Fibroblast of lung (primary cell): ENCODE measurements at regions not wholly inside any gene's neighbourhood (a gene's known extent, or its start where the extent isn't known, plus 50 kb on each side); places are given as distances from the start of the nearest gene placed in this dataset.

Experiments used
- DNase-seq, 2 donors: peaks; one replicate each; pipeline versions ENCODE4 v3.0.0 to v3.0.0-alpha.2; 2010; ENCODE audit warnings: low read depth in 2 of 2
- H2AFZ ChIP-seq: 2 replicates; pipeline ENCODE4 v1.5.1; 2012; ENCODE audit warnings: low read length, control low read depth, inconsistent platforms
- H3K27ac ChIP-seq: 2 replicates; pipeline ENCODE4 v1.5.1; 2011; ENCODE audit warnings: low read length, control low read depth; ENCODE audit not compliant: insufficient read depth
- H3K27me3 ChIP-seq: 2 replicates; pipeline ENCODE4 v1.5.1; 2011; ENCODE audit warnings: mild to moderate bottlenecking, low read length; ENCODE audit not compliant: control insufficient read depth, insufficient read depth
- H3K36me3 ChIP-seq: 2 replicates; pipeline ENCODE4 v1.5.1; 2011; ENCODE audit warnings: low read length; ENCODE audit not compliant: control insufficient read depth, insufficient read depth
- H3K4me1 ChIP-seq: 2 replicates; pipeline ENCODE4 v1.5.1; 2011; ENCODE audit warnings: low read length; ENCODE audit not compliant: control insufficient read depth, insufficient read depth; ENCODE audit errors: extremely low read depth
- H3K4me2 ChIP-seq: 2 replicates; pipeline ENCODE4 v1.5.1; 2011; ENCODE audit warnings: low read length, control low read depth; ENCODE audit not compliant: insufficient read depth; ENCODE audit errors: extremely low read depth
- H3K4me3 ChIP-seq, 4 experiments: fragments of 200-600 bp in 1 of 4; sonication (generic) in 1 of 4; replicated peaks in 1 of 4; 2 replicates each; pipeline ENCODE4 v1.5.1; 2011 to 2016; ENCODE audit warnings: low read length in 4 of 4, low read depth in 3 of 4, mild to moderate bottlenecking in 3 of 4, control low read depth in 2 of 4, inconsistent platforms in 1 of 4, mixed read lengths in 1 of 4; ENCODE audit not compliant: insufficient read depth in 1 of 4; ENCODE audit errors: control extremely low read depth in 1 of 4
- H3K79me2 ChIP-seq: 2 replicates; pipeline ENCODE4 v1.5.1; 2012; ENCODE audit warnings: mild to moderate bottlenecking, low read length, inconsistent platforms; ENCODE audit not compliant: control insufficient read depth, insufficient read depth
- H3K9ac ChIP-seq: 2 replicates; pipeline ENCODE4 v1.5.1; 2011; ENCODE audit warnings: mild to moderate bottlenecking, low read length, control low read depth; ENCODE audit not compliant: insufficient read depth
- H3K9me3 ChIP-seq: 2 replicates; pipeline ENCODE4 v1.5.1; 2012; ENCODE audit warnings: low read depth, low read length; ENCODE audit not compliant: control insufficient read depth, insufficient read depth
- H4K20me1 ChIP-seq: 2 replicates; pipeline ENCODE4 v1.5.1; 2011; ENCODE audit warnings: low read length; ENCODE audit not compliant: control insufficient read depth, insufficient read depth; ENCODE audit errors: extremely low read depth
- EZH2 ChIP-seq: IDR thresholded peaks from 2 replicates; pipeline ENCODE4 v1.5.1; 2012; ENCODE audit warnings: low read length, control low read depth, mild to moderate bottlenecking; ENCODE audit errors: missing control alignments
- TF ChIP-seq, protein P1 (sequence below), 2 donors: IDR thresholded peaks in 1 of 2; conservative IDR thresholded peaks in 1 of 2; 1 replicate in 1 of 2; 2 replicates in 1 of 2; pipeline ENCODE4 v1.5.1; 2011 to 2012; ENCODE audit warnings: low read length in 2 of 2, control low read depth in 1 of 2, inconsistent platforms in 1 of 2, low read depth in 1 of 2, mild to moderate bottlenecking in 1 of 2

DNA sequence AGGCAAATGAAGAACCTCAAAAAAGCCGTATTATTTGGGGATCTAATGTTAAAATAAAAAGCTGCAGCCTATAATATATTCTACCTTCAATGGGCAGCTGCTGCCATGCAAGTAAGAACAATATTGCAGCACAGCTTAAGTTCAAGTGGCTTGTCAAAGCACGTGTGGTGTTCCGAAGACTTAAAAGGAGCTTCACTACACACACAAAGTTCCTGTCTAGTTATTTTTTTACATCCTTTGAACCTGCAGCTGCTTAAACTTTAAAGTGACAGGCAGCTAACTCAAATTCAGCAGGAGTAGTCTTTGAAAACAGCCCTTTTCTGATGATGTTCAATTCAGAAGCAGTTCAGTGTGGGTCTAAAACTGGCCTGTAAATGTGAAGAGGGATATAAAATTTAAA, 85.8 kb upstream of the XIRP2 start:
- H3K27me3 ChIP-seq, result no peaks in the 10 kb centered on the region
- no peak overlapping the region for H3K4me3 ChIP-seq
- DNase-seq, result no peak
- H3K4me2 ChIP-seq, result no peak overlapping the region
- no peaks in the 10 kb centered on the region for H3K4me1 ChIP-seq
- H2AFZ ChIP-seq, result no peak overlapping the region
- no peaks in the 10 kb centered on the region for H3K9me3 ChIP-seq
- no peaks in the 10 kb centered on the region for H3K79me2 ChIP-seq
- H3K27ac ChIP-seq, result no peak overlapping the region
- H3K9ac ChIP-seq, result no peak overlapping the region
- no peaks in the 10 kb centered on the region for H3K36me3 ChIP-seq
- H4K20me1 ChIP-seq, result no peaks in the 10 kb centered on the region
- TF ChIP-seq, protein P1, sequence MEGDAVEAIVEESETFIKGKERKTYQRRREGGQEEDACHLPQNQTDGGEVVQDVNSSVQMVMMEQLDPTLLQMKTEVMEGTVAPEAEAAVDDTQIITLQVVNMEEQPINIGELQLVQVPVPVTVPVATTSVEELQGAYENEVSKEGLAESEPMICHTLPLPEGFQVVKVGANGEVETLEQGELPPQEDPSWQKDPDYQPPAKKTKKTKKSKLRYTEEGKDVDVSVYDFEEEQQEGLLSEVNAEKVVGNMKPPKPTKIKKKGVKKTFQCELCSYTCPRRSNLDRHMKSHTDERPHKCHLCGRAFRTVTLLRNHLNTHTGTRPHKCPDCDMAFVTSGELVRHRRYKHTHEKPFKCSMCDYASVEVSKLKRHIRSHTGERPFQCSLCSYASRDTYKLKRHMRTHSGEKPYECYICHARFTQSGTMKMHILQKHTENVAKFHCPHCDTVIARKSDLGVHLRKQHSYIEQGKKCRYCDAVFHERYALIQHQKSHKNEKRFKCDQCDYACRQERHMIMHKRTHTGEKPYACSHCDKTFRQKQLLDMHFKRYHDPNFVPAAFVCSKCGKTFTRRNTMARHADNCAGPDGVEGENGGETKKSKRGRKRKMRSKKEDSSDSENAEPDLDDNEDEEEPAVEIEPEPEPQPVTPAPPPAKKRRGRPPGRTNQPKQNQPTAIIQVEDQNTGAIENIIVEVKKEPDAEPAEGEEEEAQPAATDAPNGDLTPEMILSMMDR (conservative IDR thresholded peaks at IDR 0.05 in 1 of 2, IDR thresholded peaks at IDR 0.05 in 1 of 2; ENCODE audit: low read depth in 1 of 2, low read length in 2 of 2), result no peak
- no peak for TF ChIP-seq EZH2

DNA sequence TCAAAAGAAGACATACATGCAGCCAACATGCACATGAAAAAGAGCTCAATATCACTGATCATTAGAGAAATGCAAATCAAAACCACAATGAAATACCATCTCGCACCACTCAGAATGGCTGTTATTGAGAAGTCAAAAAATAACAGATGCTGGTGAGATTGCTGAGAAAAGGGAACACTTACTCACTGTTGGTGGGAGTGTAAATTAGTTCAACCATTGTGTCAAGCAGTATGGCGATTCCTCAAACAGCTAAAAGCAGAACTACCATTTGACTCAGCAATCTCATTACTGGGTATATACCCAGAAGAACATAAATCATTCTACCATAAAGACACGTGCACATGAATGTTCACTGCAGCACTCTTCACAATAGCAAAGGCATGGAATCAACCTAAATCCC, 95.5 kb upstream of the XIRP2 start:
- H3K9ac ChIP-seq, result no peak overlapping the region
- H2AFZ ChIP-seq, result no peak overlapping the region
- H3K4me2 ChIP-seq, result no peak overlapping the region
- DNase-seq, result no peak
- H3K36me3 ChIP-seq, result no peaks in the 10 kb centered on the region
- H4K20me1 ChIP-seq, result no peaks in the 10 kb centered on the region
- H3K4me3 ChIP-seq, result no peak overlapping the region
- TF ChIP-seq, protein P1 (conservative IDR thresholded peaks at IDR 0.05 in 1 of 2, IDR thresholded peaks at IDR 0.05 in 1 of 2; ENCODE audit: low read depth in 1 of 2, low read length in 2 of 2), result no peak
- TF ChIP-seq EZH2, result no peak
- no peaks in the 10 kb centered on the region for H3K4me1 ChIP-seq
- H3K27ac ChIP-seq, result no peak overlapping the region
- no peaks in the 10 kb centered on the region for H3K9me3 ChIP-seq
- no peaks in the 10 kb centered on the region for H3K79me2 ChIP-seq
- no peaks in the 10 kb centered on the region for H3K27me3 ChIP-seq

- TF ChIP-seq EZH2, result no peak
- TF ChIP-seq, protein P1 (conservative IDR thresholded peaks at IDR 0.05 in 1 of 2, IDR thresholded peaks at IDR 0.05 in 1 of 2; ENCODE audit: low read depth in 1 of 2, low read length in 2 of 2), result no peak
- no peak for DNase-seq
- no peaks in the 10 kb centered on the region for H4K20me1 ChIP-seq
- no peaks in the 10 kb centered on the region for H3K79me2 ChIP-seq
- no peaks in the 10 kb centered on the region for H3K9me3 ChIP-seq
- no peaks in the 10 kb centered on the region for H3K27me3 ChIP-seq
- H3K4me1 ChIP-seq, result no peaks in the 10 kb centered on the region
- H3K4me3 ChIP-seq, result no peak overlapping the region
- no peak overlapping the region for H3K9ac ChIP-seq
- no peaks in the 10 kb centered on the region for H3K36me3 ChIP-seq
- H3K27ac ChIP-seq, result no peak overlapping the region
- no peak overlapping the region for H3K4me2 ChIP-seq
- H2AFZ ChIP-seq, result no peak overlapping the region
Measured at GRCh38 chr2:166786707-166787106, 101.6 kb upstream of the XIRP2 start.
